Adrenal gland (tissue), 9 donors: ENCODE measurements at regions not wholly inside any gene's neighbourhood (a gene's known extent, or its start where the extent isn't known, plus 50 kb on each side); places are given as distances from the start of the nearest gene placed in this dataset.

ENCODE experiments used
- DNase-seq, 7 donors: peaks; one replicate each; pipeline ENCODE4 v3.0.0-alpha.2; 2019 to 2020
- H3K27ac ChIP-seq, 5 donors: fragments of 200-600 bp; sonication (generic) in 4 of 5; 1 replicate in 3 of 5; 2 replicates in 2 of 5; pipeline versions ENCODE4 v1.5.1 to v1.8.0; 2016 to 2020; ENCODE audit warnings: mild to moderate bottlenecking in 1 of 5
- H3K27me3 ChIP-seq: fragments of 200-600 bp; 2 replicates; pipeline ENCODE4 v1.8.0; 2021
- H3K36me3 ChIP-seq, 2 donors: fragments of 200-600 bp; replicated peaks in 1 of 2; 1 replicate in 1 of 2; 2 replicates in 1 of 2; pipeline versions ENCODE4 v1.5.1 to v1.8.0; 2018 to 2022
- H3K4me1 ChIP-seq, 2 donors: fragments of 200-600 bp; replicated peaks in 1 of 2; 1 replicate in 1 of 2; 2 replicates in 1 of 2; pipeline versions ENCODE4 v1.5.1 to v1.8.0; 2018 to 2021
- H3K4me3 ChIP-seq, 4 donors: fragments of 200-600 bp; sonication (generic) in 3 of 4; one replicate each; pipeline ENCODE4 v1.5.1; 2016 to 2018
- H3K9me3 ChIP-seq, 3 donors: fragments of 200-600 bp; sonication (generic) in 1 of 3; replicated peaks in 1 of 3; 1 replicate in 2 of 3; 2 replicates in 1 of 3; pipeline versions ENCODE4 v1.5.1 to v1.8.0; 2016 to 2021
- POLR2A ChIP-seq, 2 donors: fragments of 450-650 bp; IDR thresholded peaks; one replicate each; pipeline ENCODE4 v1.6.1; 2017; ENCODE audit warnings: antibody characterized with exemption in 2 of 2, mild to moderate bottlenecking in 2 of 2, moderate library complexity in 1 of 2
- WGBS, 4 donors: extraction: QIAGEN DNeasy Blood & Tissue Kit in 2 of 4; methylation state at CpG; one replicate each; pipeline versions ENCODE4 v1.1.5 to v1.1.7; 2013 to 2017; 5-methylcytosine and 5-hydroxymethylcytosine counted together
- intact Hi-C, 2 donors: fragments of 100-400 bp; cut with DNase I; formaldehyde crosslinking; loops; one replicate each; pipeline versions ENCODE4 v1.14.1 to v1.15.0; 2022 to 2023
- TF ChIP-seq, protein P1 (sequence below), 6 experiments: fragments of 450-650 bp in 4 of 6; fragments of 200-600 bp in 2 of 6; sonication (generic) in 1 of 6; IDR thresholded peaks; 1 replicate in 5 of 6; 2 replicates in 1 of 6; pipeline versions ENCODE4 v1.5.1 to v1.8.0; 2016 to 2021; ENCODE audit warnings: antibody characterized with exemption in 6 of 6, mild to moderate bottlenecking in 2 of 6, moderate library complexity in 1 of 6
- donor health status: healthy with polysubstance abuse.
- donor health status: Bipolar disorder and iron deficiency.
- donor health status: DM: yes; HTN: yes; CAD: no.
- donor health status: DM: no; HTN: no; CAD: no.
- donor health status: DM: no; HTN: no; CAD: no.

DNA sequence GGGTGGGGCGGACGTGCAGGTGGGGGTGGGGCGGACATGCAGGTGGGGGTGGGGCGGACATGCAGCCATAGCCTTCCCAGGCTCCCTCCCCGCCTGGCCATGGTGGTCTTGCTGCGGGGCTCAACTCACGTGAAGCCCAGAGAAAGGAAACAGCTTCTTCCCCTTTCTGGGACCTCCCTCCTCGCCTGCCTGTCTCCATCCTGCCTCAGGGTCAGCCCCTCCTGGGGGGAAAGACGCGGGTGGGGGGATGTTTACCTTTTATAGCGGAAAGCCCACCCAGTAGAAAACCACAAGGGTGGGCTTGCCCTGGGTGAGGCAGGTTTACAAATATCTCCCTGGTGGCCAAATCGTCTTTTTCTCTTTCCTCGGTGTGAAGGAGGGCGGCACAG lies 520.0 kb downstream of the GLRX3 start:
- no peak overlapping the region for H3K4me3 ChIP-seq
- intact Hi-C loops, result no loop called here
- TF ChIP-seq POLR2A (IDR thresholded peaks at IDR 0.05), result no peak
- TF ChIP-seq, protein P1, sequence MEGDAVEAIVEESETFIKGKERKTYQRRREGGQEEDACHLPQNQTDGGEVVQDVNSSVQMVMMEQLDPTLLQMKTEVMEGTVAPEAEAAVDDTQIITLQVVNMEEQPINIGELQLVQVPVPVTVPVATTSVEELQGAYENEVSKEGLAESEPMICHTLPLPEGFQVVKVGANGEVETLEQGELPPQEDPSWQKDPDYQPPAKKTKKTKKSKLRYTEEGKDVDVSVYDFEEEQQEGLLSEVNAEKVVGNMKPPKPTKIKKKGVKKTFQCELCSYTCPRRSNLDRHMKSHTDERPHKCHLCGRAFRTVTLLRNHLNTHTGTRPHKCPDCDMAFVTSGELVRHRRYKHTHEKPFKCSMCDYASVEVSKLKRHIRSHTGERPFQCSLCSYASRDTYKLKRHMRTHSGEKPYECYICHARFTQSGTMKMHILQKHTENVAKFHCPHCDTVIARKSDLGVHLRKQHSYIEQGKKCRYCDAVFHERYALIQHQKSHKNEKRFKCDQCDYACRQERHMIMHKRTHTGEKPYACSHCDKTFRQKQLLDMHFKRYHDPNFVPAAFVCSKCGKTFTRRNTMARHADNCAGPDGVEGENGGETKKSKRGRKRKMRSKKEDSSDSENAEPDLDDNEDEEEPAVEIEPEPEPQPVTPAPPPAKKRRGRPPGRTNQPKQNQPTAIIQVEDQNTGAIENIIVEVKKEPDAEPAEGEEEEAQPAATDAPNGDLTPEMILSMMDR (IDR thresholded peaks at IDR 0.05), result no peak
- H3K4me1 ChIP-seq, result no peaks in the 10 kb centered on the region
- no peaks in the 10 kb centered on the region for H3K27me3 ChIP-seq
- DNase-seq, result no peak
- H3K36me3 ChIP-seq, result no peaks in the 10 kb centered on the region
- H3K27ac ChIP-seq, result no peak overlapping the region
- H3K9me3 ChIP-seq, result no peaks in the 10 kb centered on the region
- 35 to 48% (median 46%) methylated on average over 5 to 12 of the region's 14 CpGs for WGBS, 4 donors

DNA sequence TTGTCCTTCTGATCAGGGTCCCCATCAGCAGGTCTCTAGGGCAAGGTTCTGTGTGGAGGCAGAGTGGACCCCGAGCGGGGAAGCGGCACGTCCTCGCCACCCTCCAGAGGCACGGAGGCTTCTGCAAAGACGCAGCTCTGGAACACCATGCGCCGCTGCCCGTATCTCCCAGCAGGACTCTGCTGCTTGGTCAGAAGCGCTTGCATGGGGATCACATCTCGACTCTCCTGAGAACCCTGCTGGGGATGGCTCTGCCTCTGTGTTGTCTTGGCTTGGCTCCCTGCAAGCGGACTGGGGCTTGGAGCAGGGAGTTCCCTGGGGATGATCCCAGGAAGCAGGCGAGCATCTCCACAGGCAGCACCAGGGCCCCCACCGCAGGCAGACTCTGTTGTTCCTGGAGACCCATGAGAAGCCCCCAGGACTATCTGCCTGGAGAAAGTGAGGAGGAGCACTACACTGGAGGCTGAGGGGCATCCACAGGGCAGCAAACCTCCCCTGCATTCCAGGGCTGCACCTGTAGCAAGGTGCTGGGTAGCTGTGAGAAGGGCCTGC lies 520.5 kb downstream of the GLRX3 start:
- no peaks in the 10 kb centered on the region for H3K9me3 ChIP-seq
- 68 to 84% (median 78%) methylated on average over 12 to 15 of the region's 15 CpGs for WGBS, 4 donors
- H3K27me3 ChIP-seq, result no peaks in the 10 kb centered on the region
- no peaks in the 10 kb centered on the region for H3K4me1 ChIP-seq
- no peak overlapping the region for H3K27ac ChIP-seq
- H3K4me3 ChIP-seq, result no peak overlapping the region
- intact Hi-C loops, result no loop called here
- no peaks in the 10 kb centered on the region for H3K36me3 ChIP-seq
- no peak for DNase-seq
- TF ChIP-seq POLR2A (IDR thresholded peaks at IDR 0.05), result no peak
- TF ChIP-seq, protein P1 (IDR thresholded peaks at IDR 0.05), result no peak

DNA sequence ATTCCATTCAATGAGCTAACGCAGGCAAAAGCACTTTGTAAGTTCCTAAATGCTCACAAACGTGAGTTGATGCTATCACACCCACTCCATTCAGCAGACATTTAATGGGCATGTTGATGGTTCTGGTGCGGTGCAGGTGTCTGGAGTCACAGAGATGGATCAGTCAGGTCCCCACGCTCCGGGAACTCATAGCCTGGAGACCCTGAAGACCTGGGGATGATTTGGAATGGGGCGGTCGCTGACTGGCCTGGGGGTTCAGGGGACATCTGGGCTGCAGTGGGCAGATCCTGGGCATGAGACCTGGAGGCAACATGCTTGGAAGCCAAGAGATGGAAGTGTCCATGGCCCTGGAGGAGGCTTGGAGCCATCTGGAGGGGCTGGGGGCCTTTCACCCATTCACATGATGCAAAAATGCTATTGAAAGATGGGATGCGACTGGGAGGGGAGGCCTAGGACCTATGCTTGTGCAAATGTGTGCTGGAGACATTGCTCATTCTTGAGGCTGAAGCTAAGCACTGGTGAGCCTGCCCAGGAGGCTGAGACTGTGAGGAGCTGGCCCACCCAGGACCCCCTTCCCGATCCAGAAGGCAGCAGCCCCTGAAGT lies 522.6 kb downstream of the GLRX3 start:
- Histone ChIP-seq H3K4me1 (no peaks in the 10 kb centered on the region), H3K27me3 (no peaks in the 10 kb centered on the region), H3K27ac (no peak overlapping the region), H3K4me3 (no peak overlapping the region), H3K36me3 (no peaks in the 10 kb centered on the region), H3K9me3 (no peaks in the 10 kb centered on the region)
- DNase-seq, result no peak
- no peak for TF ChIP-seq POLR2A (IDR thresholded peaks at IDR 0.05)
- TF ChIP-seq, protein P1 (IDR thresholded peaks at IDR 0.05), result no peak
- 72 to 87% (median 80%) methylated on average over 5 to 9 of the region's 9 CpGs for WGBS, 4 donors
- intact Hi-C loops, result no loop called here

DNA sequence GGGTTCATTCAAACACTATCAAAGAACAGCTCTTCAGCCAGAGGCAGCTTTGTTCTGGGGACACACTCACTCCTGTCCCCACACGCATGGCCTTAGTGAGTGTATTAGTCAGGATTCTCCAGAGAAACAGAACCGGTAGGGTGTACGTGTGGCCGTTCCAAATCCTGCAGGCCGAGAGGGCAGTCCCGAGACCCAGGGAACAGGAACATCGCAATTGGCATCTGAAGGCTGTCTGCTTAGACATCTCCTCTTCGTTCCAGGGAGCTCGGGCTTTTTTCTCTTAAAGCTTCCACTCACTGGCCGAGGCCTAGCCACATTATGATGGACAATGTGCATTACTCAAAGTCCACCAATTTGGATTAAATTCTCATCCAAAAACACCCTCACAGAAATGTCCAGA lies 523.3 kb downstream of the GLRX3 start:
- Histone ChIP-seq H3K36me3 (no peaks in the 10 kb centered on the region), H3K4me1 (no peaks in the 10 kb centered on the region), H3K9me3 (no peaks in the 10 kb centered on the region), H3K27me3 (no peaks in the 10 kb centered on the region), H3K27ac (no peak overlapping the region), H3K4me3 (no peak overlapping the region)
- TF ChIP-seq, protein P1 (IDR thresholded peaks at IDR 0.05), result no peak
- no peak for TF ChIP-seq POLR2A (IDR thresholded peaks at IDR 0.05)
- 85 to 90% (median 87%) methylated on average over 10 of the region's 10 CpGs for WGBS, 4 donors
- DNase-seq, result no peak
- intact Hi-C loops, result no loop called here
